ENCODE measurements at regions not wholly inside any gene's neighbourhood (a gene's known extent, or its start where the extent isn't known, plus 50 kb on each side); places are given as distances from the start of the nearest gene placed in this dataset.

DNA sequence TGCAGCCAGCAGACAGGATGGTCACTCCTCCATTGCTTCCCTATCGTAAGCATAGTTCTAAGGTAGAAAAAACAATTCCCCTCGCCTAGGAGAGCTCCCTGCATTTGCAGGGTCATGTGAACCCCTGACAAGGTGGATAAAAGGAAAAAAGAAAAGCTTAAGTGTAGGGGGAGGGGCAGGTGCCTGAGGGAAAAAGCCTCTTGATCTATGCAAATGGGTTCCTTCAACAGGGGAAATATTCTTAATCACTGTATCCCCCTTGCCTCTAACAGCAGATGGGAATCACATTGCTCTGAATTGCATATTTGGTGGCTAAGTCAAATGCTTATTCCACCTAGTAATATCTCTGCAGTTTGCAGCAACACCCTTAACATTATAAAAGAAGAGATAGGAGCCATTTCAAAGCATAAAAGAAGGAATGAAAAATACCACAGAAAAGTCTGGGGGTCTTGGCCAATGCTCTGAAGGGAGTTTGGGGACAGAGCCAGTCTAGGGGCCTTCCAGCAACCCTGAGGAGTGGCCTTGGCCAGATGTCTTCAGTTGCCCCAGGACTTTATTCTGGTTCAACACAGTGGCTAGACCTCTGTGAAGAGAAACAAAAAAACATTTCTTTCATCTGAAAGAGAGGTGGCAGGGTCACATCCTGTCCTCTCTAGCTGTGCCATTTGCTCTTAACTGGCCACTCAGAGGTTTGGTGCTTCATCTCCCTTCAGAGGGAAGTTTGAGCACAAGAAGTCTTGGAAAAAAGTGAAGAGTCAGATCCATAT is 660.4 kb upstream of the GJE1 start:
- TF ChIP-seq, protein P1, sequence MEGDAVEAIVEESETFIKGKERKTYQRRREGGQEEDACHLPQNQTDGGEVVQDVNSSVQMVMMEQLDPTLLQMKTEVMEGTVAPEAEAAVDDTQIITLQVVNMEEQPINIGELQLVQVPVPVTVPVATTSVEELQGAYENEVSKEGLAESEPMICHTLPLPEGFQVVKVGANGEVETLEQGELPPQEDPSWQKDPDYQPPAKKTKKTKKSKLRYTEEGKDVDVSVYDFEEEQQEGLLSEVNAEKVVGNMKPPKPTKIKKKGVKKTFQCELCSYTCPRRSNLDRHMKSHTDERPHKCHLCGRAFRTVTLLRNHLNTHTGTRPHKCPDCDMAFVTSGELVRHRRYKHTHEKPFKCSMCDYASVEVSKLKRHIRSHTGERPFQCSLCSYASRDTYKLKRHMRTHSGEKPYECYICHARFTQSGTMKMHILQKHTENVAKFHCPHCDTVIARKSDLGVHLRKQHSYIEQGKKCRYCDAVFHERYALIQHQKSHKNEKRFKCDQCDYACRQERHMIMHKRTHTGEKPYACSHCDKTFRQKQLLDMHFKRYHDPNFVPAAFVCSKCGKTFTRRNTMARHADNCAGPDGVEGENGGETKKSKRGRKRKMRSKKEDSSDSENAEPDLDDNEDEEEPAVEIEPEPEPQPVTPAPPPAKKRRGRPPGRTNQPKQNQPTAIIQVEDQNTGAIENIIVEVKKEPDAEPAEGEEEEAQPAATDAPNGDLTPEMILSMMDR (IDR thresholded peaks at IDR 0.05 in 4 of 5, conservative IDR thresholded peaks at IDR 0.05 in 1 of 5) = no peak
- TF ChIP-seq POLR2A (IDR thresholded peaks at IDR 0.05) = no peak
